ENCODE measurements at regions not wholly inside any gene's neighbourhood (a gene's known extent, or its start where the extent isn't known, plus 50 kb on each side); places are given as distances from the start of the nearest gene placed in this dataset.

- Histone ChIP-seq H3K36me3 (ENCODE audit: control insufficient read depth in 2 of 2, insufficient read depth in 1 of 2, low read length in 2 of 2) (no peaks in the 10 kb centered on the region), H3K4me3 (ENCODE audit: low read depth, low read length) (no peak overlapping the region), H3K9me3 (ENCODE audit: control insufficient read depth, insufficient read depth, low read depth, low read length) (no peaks in the 10 kb centered on the region), H3K27ac (ENCODE audit: extremely low read depth, low read depth, low read length) (no peak overlapping the region), H3K4me1 (ENCODE audit: control insufficient read depth, insufficient read depth, low read length) (no peaks in the 10 kb centered on the region)
- TF ChIP-seq KLF9 (tag by site-specific recombination; IDR thresholded peaks at IDR 0.05; ENCODE audit: low read depth), result no peak
- ChIA-PET POLR2A (no interaction called here), CTCF (no interaction called here)
These were observed 131.9 kb upstream of the KLF4 start for GRCh38 chr9:107621436-107621835.

- ChIA-PET CTCF (no interaction called here), POLR2A (no interaction called here)
- Histone ChIP-seq H3K9me3 (ENCODE audit: control insufficient read depth, insufficient read depth, low read depth, low read length) (no peaks in the 10 kb centered on the region), H3K36me3 (ENCODE audit: control insufficient read depth in 2 of 2, insufficient read depth in 1 of 2, low read length in 2 of 2) (no peaks in the 10 kb centered on the region), H3K4me1 (ENCODE audit: control insufficient read depth, insufficient read depth, low read length) (no peaks in the 10 kb centered on the region), H3K27ac (ENCODE audit: extremely low read depth, low read depth, low read length) (no peak overlapping the region), H3K4me3 (ENCODE audit: low read depth, low read length) (no peak overlapping the region)
- TF ChIP-seq, protein P1, sequence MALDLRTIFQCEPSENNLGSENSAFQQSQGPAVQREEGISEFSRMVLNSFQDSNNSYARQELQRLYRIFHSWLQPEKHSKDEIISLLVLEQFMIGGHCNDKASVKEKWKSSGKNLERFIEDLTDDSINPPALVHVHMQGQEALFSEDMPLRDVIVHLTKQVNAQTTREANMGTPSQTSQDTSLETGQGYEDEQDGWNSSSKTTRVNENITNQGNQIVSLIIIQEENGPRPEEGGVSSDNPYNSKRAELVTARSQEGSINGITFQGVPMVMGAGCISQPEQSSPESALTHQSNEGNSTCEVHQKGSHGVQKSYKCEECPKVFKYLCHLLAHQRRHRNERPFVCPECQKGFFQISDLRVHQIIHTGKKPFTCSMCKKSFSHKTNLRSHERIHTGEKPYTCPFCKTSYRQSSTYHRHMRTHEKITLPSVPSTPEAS (tag by site-specific recombination; IDR thresholded peaks at IDR 0.05), result no peak
These were observed 131.2 kb upstream of the KLF4 start for GRCh38 chr9:107620801-107621200.

DNA sequence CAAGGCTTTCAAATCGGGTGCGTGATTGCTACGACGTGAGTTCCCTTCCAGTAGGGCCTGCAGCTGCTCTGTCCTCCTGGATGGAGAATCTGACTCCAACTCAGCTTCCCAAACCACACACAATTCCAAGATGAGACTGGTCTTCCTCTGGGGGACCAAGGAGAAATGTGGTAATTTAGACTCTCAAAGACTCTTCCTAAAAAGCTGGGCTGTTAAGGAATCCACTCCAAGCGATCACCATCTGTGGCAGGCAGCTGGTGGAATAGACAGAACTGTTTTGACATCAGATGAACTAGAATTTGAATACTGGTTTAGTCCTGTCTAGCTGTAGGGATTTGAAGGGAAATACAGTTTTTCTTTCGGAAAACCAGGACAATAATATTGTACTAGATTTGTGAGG, 130.7 kb upstream of the KLF4 start:
- Histone ChIP-seq H3K4me1 (ENCODE audit: control insufficient read depth, insufficient read depth, low read length) (no peaks in the 10 kb centered on the region), H3K9me3 (ENCODE audit: control insufficient read depth, insufficient read depth, low read depth, low read length) (no peaks in the 10 kb centered on the region), H3K36me3 (ENCODE audit: control insufficient read depth in 2 of 2, insufficient read depth in 1 of 2, low read length in 2 of 2) (no peaks in the 10 kb centered on the region), H3K4me3 (ENCODE audit: low read depth, low read length) (no peak overlapping the region), H3K27ac (ENCODE audit: extremely low read depth, low read depth, low read length) (no peak overlapping the region)
- CTCF ChIA-PET, result no interaction called here
- TF ChIP-seq ZNF398 (tag by site-specific recombination; IDR thresholded peaks at IDR 0.05) (no peak), RBAK (tag by site-specific recombination; IDR thresholded peaks at IDR 0.05) (no peak), ZNF23 (tag by site-specific recombination; IDR thresholded peaks at IDR 0.05; ENCODE audit: borderline replicate concordance) (no peak), HOXC10 (CRISPR knock-in tag; IDR thresholded peaks at IDR 0.05) (no peak), ZNF488 (tag by site-specific recombination; IDR thresholded peaks at IDR 0.05) (no peak), ZNF692 (tag by site-specific recombination; IDR thresholded peaks at IDR 0.05) (no peak)
- POLR2A ChIA-PET, result no interaction called here

- Histone ChIP-seq H3K27ac (ENCODE audit: extremely low read depth, low read depth, low read length) (no peak overlapping the region), H3K4me3 (ENCODE audit: low read depth, low read length) (no peak overlapping the region), H3K4me1 (ENCODE audit: control insufficient read depth, insufficient read depth, low read length) (no peaks in the 10 kb centered on the region), H3K9me3 (ENCODE audit: control insufficient read depth, insufficient read depth, low read depth, low read length) (no peaks in the 10 kb centered on the region), H3K36me3 (ENCODE audit: control insufficient read depth in 2 of 2, insufficient read depth in 1 of 2, low read length in 2 of 2) (no peaks in the 10 kb centered on the region)
- POLR2A ChIA-PET, result no interaction called here
- TF ChIP-seq HOXA7 (CRISPR knock-in tag; IDR thresholded peaks at IDR 0.05; ENCODE audit: borderline replicate concordance) (no peak), ZNF48 (tag by site-specific recombination; IDR thresholded peaks at IDR 0.05) (no peak), ZNF341 (tag by site-specific recombination; IDR thresholded peaks at IDR 0.05; ENCODE audit: low read depth) (no peak), SP3 (tag by site-specific recombination; IDR thresholded peaks at IDR 0.05) (no peak), ZNF501 (tag by site-specific recombination; IDR thresholded peaks at IDR 0.05) (no peak), ZNF768 (tag by site-specific recombination; IDR thresholded peaks at IDR 0.05) (no peak), ZNF558 (tag by site-specific recombination; IDR thresholded peaks at IDR 0.05) (no peak), ZNF248 (tag by site-specific recombination; IDR thresholded peaks at IDR 0.05) (no peak), ZNF37A (tag by site-specific recombination; IDR thresholded peaks at IDR 0.05) (no peak)
- TF ChIP-seq, protein P2, sequence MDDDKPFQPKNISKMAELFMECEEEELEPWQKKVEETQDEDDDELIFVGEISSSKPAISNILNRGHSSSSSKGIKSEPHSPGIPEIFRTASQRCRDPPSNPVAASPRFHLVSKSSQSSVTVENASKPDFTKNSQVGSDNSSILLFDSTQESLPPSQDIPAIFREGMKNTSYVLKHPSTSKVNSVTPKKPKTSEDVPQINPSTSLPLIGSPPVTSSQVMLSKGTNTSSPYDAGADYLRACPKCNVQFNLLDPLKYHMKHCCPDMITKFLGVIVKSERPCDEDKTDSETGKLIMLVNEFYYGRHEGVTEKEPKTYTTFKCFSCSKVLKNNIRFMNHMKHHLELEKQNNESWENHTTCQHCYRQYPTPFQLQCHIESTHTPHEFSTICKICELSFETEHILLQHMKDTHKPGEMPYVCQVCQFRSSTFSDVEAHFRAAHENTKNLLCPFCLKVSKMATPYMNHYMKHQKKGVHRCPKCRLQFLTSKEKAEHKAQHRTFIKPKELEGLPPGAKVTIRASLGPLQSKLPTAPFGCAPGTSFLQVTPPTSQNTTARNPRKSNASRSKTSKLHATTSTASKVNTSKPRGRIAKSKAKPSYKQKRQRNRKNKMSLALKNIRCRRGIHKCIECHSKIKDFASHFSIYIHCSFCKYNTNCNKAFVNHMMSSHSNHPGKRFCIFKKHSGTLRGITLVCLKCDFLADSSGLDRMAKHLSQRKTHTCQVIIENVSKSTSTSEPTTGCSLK (tag by site-specific recombination; IDR thresholded peaks at IDR 0.05), result no peak
- TF ChIP-seq, protein P3, sequence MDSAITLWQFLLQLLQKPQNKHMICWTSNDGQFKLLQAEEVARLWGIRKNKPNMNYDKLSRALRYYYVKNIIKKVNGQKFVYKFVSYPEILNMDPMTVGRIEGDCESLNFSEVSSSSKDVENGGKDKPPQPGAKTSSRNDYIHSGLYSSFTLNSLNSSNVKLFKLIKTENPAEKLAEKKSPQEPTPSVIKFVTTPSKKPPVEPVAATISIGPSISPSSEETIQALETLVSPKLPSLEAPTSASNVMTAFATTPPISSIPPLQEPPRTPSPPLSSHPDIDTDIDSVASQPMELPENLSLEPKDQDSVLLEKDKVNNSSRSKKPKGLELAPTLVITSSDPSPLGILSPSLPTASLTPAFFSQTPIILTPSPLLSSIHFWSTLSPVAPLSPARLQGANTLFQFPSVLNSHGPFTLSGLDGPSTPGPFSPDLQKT (IDR thresholded peaks at IDR 0.05; ENCODE audit: borderline replicate concordance, low read depth, low read length), result no peak
- CTCF ChIA-PET, result interaction anchor here (0.6 kb wide), 1 partner anchor 9 kb away, joined by 4 read pairs; no protein-coding TSS in a partner anchor
These were observed 125.8 kb upstream of the KLF4 start for GRCh38 chr9:107615321-107615720.
